ENCODE measurements at regions not wholly inside any gene's neighbourhood (a gene's known extent, or its start where the extent isn't known, plus 50 kb on each side); places are given as distances from the start of the nearest gene placed in this dataset.
A peak's percentile ranks its signal among the peaks of the same experiment; 100 is the strongest.

- Histone ChIP-seq H3K4me2 (ENCODE audit: insufficient read depth, low read length) (no peak overlapping the region), H3K4me1 (ENCODE audit: insufficient read depth, low read length) (peaks cover 32% of the 10 kb centered on the region), H2AFZ (ENCODE audit: low read length) (no peak overlapping the region), H3K9me3 (ENCODE audit: low read depth, low read length) (no peaks in the 10 kb centered on the region), H4K20me1 (ENCODE audit: insufficient read depth, low read length) (no peaks in the 10 kb centered on the region), H3K27me3 (ENCODE audit: insufficient read depth, low read length) (no peaks in the 10 kb centered on the region), H3K27ac (ENCODE audit: low read depth, low read length) (no peak overlapping the region), H3K36me3 (ENCODE audit: insufficient read depth, low read length) (no peaks in the 10 kb centered on the region), H3K79me2 (ENCODE audit: insufficient read depth, low read length) (no peaks in the 10 kb centered on the region), H3K4me3 (ENCODE audit: insufficient read depth, low read length) (no peak overlapping the region)
- no peak for DNase-seq (ENCODE audit: insufficient read length, low spot score, missing footprints)
- TF ChIP-seq CTCF (IDR thresholded peaks at IDR 0.05; ENCODE audit: extremely low read depth, low read depth, low read length) = no peak
Observed at GRCh38 chr6:14462135-14462534, 344.6 kb downstream of the CD83 start.

GRCh38 chr6:14462566-14462965 lies 345.0 kb downstream of the CD83 start:
- no peak for DNase-seq (ENCODE audit: insufficient read length, low spot score, missing footprints)
- no peak overlapping the region for H2AFZ ChIP-seq (ENCODE audit: low read length)
- no peak for TF ChIP-seq CTCF (IDR thresholded peaks at IDR 0.05; ENCODE audit: extremely low read depth, low read depth, low read length)
- no peak overlapping the region for H3K4me2 ChIP-seq (ENCODE audit: insufficient read depth, low read length)
- H4K20me1 ChIP-seq (ENCODE audit: insufficient read depth, low read length) = no peaks in the 10 kb centered on the region
- H3K4me1 ChIP-seq (ENCODE audit: insufficient read depth, low read length) = peaks cover 36% of the 10 kb centered on the region
- H3K79me2 ChIP-seq (ENCODE audit: insufficient read depth, low read length) = no peaks in the 10 kb centered on the region
- no peak overlapping the region for H3K4me3 ChIP-seq (ENCODE audit: insufficient read depth, low read length)
- no peak overlapping the region for H3K27ac ChIP-seq (ENCODE audit: low read depth, low read length)
- no peaks in the 10 kb centered on the region for H3K36me3 ChIP-seq (ENCODE audit: insufficient read depth, low read length)
- H3K27me3 ChIP-seq (ENCODE audit: insufficient read depth, low read length) = no peaks in the 10 kb centered on the region
- no peaks in the 10 kb centered on the region for H3K9me3 ChIP-seq (ENCODE audit: low read depth, low read length)

GRCh38 chr6:14463110-14463509 lies 345.5 kb downstream of the CD83 start:
- no peak overlapping the region for H3K4me2 ChIP-seq (ENCODE audit: insufficient read depth, low read length)
- no peak overlapping the region for H2AFZ ChIP-seq (ENCODE audit: low read length)
- TF ChIP-seq CTCF (IDR thresholded peaks at IDR 0.05; ENCODE audit: extremely low read depth, low read depth, low read length) = no peak
- H3K9me3 ChIP-seq (ENCODE audit: low read depth, low read length) = no peaks in the 10 kb centered on the region
- no peaks in the 10 kb centered on the region for H4K20me1 ChIP-seq (ENCODE audit: insufficient read depth, low read length)
- no peak overlapping the region for H3K4me3 ChIP-seq (ENCODE audit: insufficient read depth, low read length)
- no peak for DNase-seq (ENCODE audit: insufficient read length, low spot score, missing footprints)
- no peaks in the 10 kb centered on the region for H3K79me2 ChIP-seq (ENCODE audit: insufficient read depth, low read length)
- no peak overlapping the region for H3K27ac ChIP-seq (ENCODE audit: low read depth, low read length)
- H3K36me3 ChIP-seq (ENCODE audit: insufficient read depth, low read length) = no peaks in the 10 kb centered on the region
- peaks cover 38% of the 10 kb centered on the region for H3K4me1 ChIP-seq (ENCODE audit: insufficient read depth, low read length)
- no peaks in the 10 kb centered on the region for H3K27me3 ChIP-seq (ENCODE audit: insufficient read depth, low read length)

GRCh38 chr6:14464055-14464454 lies 346.5 kb downstream of the CD83 start:
- H2AFZ ChIP-seq (ENCODE audit: low read length) = no peak overlapping the region
- TF ChIP-seq CTCF (IDR thresholded peaks at IDR 0.05; ENCODE audit: extremely low read depth, low read depth, low read length) = peak; percentile 43
- H3K79me2 ChIP-seq (ENCODE audit: insufficient read depth, low read length) = no peaks in the 10 kb centered on the region
- no peak for DNase-seq (ENCODE audit: insufficient read length, low spot score, missing footprints)
- H3K4me3 ChIP-seq (ENCODE audit: insufficient read depth, low read length) = no peak overlapping the region
- no peaks in the 10 kb centered on the region for H4K20me1 ChIP-seq (ENCODE audit: insufficient read depth, low read length)
- no peaks in the 10 kb centered on the region for H3K27me3 ChIP-seq (ENCODE audit: insufficient read depth, low read length)
- H3K4me2 ChIP-seq (ENCODE audit: insufficient read depth, low read length) = peak overlapping the region; percentile 52
- H3K36me3 ChIP-seq (ENCODE audit: insufficient read depth, low read length) = no peaks in the 10 kb centered on the region
- no peaks in the 10 kb centered on the region for H3K9me3 ChIP-seq (ENCODE audit: low read depth, low read length)
- peaks cover 30% of the 10 kb centered on the region for H3K4me1 ChIP-seq (ENCODE audit: insufficient read depth, low read length)
- H3K27ac ChIP-seq (ENCODE audit: low read depth, low read length) = no peak overlapping the region
